GM21390 (cell line): ENCODE measurements at regions not wholly inside any gene's neighbourhood (a gene's known extent, or its start where the extent isn't known, plus 50 kb on each side); places are given as distances from the start of the nearest gene placed in this dataset.

ENCODE experiments used
- ATAC-seq: cut with Tn5 transposase; IDR thresholded peaks from one replicate; pipeline ENCODE4 v1.9.1; 2021; ENCODE audit not compliant: unreplicated experiment

DNA sequence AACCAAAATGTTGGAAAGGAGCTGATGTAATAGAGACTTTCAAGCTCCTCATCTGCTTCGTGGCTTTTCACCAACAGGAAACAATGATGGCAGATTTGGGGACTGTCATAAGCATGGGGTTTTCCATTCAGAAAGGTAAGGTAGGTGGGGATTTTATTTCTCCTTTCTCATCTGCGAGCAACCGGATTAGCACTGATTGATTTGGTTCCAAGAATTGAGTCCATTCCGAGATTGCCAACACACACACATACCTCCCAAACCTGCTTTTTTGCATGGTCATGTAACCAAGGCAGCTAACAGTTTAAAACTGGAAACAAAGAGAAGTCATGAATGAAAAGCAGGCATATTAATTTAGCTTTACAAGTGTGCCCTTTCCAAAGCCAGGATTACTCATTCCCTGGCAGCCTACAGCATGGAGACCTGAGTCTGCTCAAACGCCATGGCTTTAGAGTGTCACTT is 63.0 kb upstream of the LNX1 start:
- no peak for ATAC-seq

DNA sequence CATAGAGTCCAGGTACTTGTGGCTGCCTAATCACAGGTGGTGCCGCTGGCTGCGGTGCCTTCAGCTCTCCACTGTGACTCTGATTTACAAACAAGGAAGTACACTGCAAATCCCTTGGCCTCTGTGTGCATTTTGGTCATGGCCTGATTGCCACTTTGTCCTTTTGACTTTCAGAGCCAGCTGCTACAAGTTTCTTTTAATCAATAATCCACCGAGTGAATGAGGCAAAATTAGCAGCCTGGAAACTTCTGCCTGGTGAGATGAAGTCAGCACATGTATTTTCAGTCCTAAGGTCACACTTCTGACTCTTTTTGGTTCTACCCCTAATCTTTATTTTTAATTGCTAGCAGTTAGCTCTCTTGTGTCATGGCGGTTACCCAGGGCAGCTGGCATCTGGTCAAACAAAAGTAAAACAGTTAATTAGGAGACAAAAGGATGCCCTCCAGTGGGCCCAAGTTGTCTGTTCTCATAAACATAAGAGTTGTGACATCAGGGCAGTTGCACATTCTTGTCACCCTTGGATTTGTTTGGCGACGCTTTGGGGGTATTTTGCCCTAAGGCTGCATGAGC is 62.3 kb upstream of the LNX1 start:
- ATAC-seq = peak; percentile 62

DNA sequence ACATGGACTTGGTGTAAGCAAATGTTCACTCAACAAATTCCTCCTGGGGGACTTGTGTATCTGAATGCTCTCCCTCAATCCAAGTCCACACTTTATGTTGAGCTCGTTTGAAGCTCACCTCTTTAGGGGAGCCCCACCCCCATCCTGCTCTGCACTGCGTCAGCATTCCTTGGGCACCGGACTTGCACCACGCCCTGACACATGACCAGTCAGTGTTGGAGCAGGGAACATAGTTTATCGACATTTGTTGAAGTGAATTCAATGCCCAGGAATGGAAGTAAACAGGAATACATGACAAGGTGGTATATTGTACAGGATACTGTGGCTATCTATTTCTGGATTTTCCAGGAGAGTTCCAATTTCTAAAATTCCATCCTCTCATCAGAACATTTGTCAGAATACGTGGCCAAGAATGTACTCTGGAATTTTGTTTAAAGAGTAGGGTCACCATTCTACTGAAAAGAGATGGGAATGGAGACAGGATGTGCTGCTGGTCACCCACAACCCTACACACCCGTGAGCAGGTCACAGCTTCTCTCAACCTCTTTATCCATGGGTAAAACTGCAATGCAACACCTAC is 60.0 kb upstream of the LNX1 start:
- ATAC-seq = no peak

GRCh38 chr4:53649357-53649756 is 58.1 kb upstream of the LNX1 start:
- ATAC-seq = no peak

GRCh38 chr4:53647547-53647946 is 56.3 kb upstream of the LNX1 start:
- ATAC-seq = no peak

- no peak for ATAC-seq
These were observed 55.5 kb upstream of the LNX1 start for GRCh38 chr4:53646795-53647194.

GRCh38 chr4:53645108-53645507 is 53.8 kb upstream of the LNX1 start:
- no peak for ATAC-seq

GRCh38 chr4:53644607-53645006 is 53.3 kb upstream of the LNX1 start:
- no peak for ATAC-seq
